Hepatocyte (in vitro differentiated cells): ENCODE measurements at regions not wholly inside any gene's neighbourhood (a gene's known extent, or its start where the extent isn't known, plus 50 kb on each side); places are given as distances from the start of the nearest gene placed in this dataset.

Experiments
- DNase-seq: peaks from one replicate; pipeline ENCODE4 v3.0.0-alpha.2; 2016; ENCODE audit warnings: low spot score
- H2AFZ ChIP-seq: fragments of 200-600 bp; sonication (generic); 2 replicates; pipeline ENCODE4 v1.6.0; 2016; ENCODE audit warnings: antibody characterized with exemption, mild to moderate bottlenecking
- H3K27ac ChIP-seq: fragments of 200-600 bp; sonication (generic); 2 replicates; pipeline ENCODE4 v1.5.1; 2016; ENCODE audit warnings: mild to moderate bottlenecking
- H3K27me3 ChIP-seq: fragments of 200-600 bp; sonication (generic); 2 replicates; pipeline ENCODE4 v1.6.1; 2016
- H3K36me3 ChIP-seq: fragments of 200-600 bp; sonication (generic); replicated peaks from 2 replicates; pipeline ENCODE4 v1.5.1; 2016; ENCODE audit warnings: low read depth; ENCODE audit not compliant: insufficient read depth
- H3K4me1 ChIP-seq: fragments of 200-600 bp; sonication (generic); 2 replicates; pipeline ENCODE4 v1.5.1; 2016; ENCODE audit warnings: mild to moderate bottlenecking, moderate library complexity; ENCODE audit not compliant: insufficient read depth
- H3K4me2 ChIP-seq: fragments of 200-600 bp; sonication (generic); 2 replicates; pipeline ENCODE4 v1.6.0; 2016
- H3K4me3 ChIP-seq: fragments of 200-600 bp; sonication (generic); 2 replicates; pipeline ENCODE4 v1.5.1; 2016; ENCODE audit warnings: mild to moderate bottlenecking
- H3K79me2 ChIP-seq: fragments of 200-600 bp; sonication (generic); 2 replicates; pipeline ENCODE4 v1.6.0; 2017; ENCODE audit warnings: mild to moderate bottlenecking
- H3K9me2 ChIP-seq: fragments of 200-600 bp; sonication (generic); replicated peaks from 2 replicates; pipeline ENCODE4 v1.6.0; 2017; ENCODE audit warnings: mild to moderate bottlenecking; ENCODE audit not compliant: insufficient read depth
- H3K9me3 ChIP-seq: fragments of 200-600 bp; sonication (generic); 2 replicates; pipeline ENCODE4 v1.5.1; 2016; ENCODE audit warnings: low read depth, mild to moderate bottlenecking
- H4K20me1 ChIP-seq: fragments of 200-600 bp; sonication (generic); 2 replicates; pipeline ENCODE4 v1.6.0; 2016; ENCODE audit warnings: mild to moderate bottlenecking; ENCODE audit not compliant: insufficient read depth, poor library complexity, severe bottlenecking
- EZH2 ChIP-seq: fragments of 200-600 bp; sonication (generic); IDR thresholded peaks from 2 replicates; pipeline ENCODE4 v1.6.1; 2016; ENCODE audit warnings: antibody characterized with exemption, mild to moderate bottlenecking, borderline replicate concordance
- EZH2phosphoT487 ChIP-seq: fragments of 200-600 bp; sonication (generic); IDR thresholded peaks from one replicate; pipeline ENCODE4 v1.6.1; 2018; ENCODE audit warnings: antibody characterized with exemption, mild to moderate bottlenecking, low read depth, moderate library complexity; ENCODE audit not compliant: unreplicated experiment, severe bottlenecking
- WGBS: methylation state at CpG from one replicate; pipeline ENCODE4 v1.1.6; 2016; ENCODE audit warnings: low lambda C conversion rate; ENCODE audit errors: missing lambda C conversion rate; 5-methylcytosine and 5-hydroxymethylcytosine counted together
- TF ChIP-seq, protein P1 (sequence below): fragments of 200-600 bp; sonication (generic); IDR thresholded peaks from 2 replicates; pipeline ENCODE4 v1.5.1; 2016; ENCODE audit warnings: antibody characterized with exemption, mild to moderate bottlenecking; ENCODE audit not compliant: poor library complexity

- Histone ChIP-seq H2AFZ (no peak overlapping the region), H3K36me3 (no peaks in the 10 kb centered on the region), H3K79me2 (no peaks in the 10 kb centered on the region), H3K4me2 (no peak overlapping the region), H4K20me1 (no peaks in the 10 kb centered on the region), H3K4me1 (no peaks in the 10 kb centered on the region), H3K9me2 (no peaks in the 10 kb centered on the region), H3K4me3 (no peak overlapping the region), H3K27me3 (peaks cover 24% of the 10 kb centered on the region), H3K9me3 (no peaks in the 10 kb centered on the region), H3K27ac (no peak overlapping the region)
- no peak for TF ChIP-seq EZH2phosphoT487
- TF ChIP-seq, protein P1, sequence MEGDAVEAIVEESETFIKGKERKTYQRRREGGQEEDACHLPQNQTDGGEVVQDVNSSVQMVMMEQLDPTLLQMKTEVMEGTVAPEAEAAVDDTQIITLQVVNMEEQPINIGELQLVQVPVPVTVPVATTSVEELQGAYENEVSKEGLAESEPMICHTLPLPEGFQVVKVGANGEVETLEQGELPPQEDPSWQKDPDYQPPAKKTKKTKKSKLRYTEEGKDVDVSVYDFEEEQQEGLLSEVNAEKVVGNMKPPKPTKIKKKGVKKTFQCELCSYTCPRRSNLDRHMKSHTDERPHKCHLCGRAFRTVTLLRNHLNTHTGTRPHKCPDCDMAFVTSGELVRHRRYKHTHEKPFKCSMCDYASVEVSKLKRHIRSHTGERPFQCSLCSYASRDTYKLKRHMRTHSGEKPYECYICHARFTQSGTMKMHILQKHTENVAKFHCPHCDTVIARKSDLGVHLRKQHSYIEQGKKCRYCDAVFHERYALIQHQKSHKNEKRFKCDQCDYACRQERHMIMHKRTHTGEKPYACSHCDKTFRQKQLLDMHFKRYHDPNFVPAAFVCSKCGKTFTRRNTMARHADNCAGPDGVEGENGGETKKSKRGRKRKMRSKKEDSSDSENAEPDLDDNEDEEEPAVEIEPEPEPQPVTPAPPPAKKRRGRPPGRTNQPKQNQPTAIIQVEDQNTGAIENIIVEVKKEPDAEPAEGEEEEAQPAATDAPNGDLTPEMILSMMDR: no peak
- no peak for DNase-seq
- WGBS: 90% methylated on average over 6 of the region's 6 CpGs
Measured at GRCh38 chr20:58145506-58146080, 82.9 kb downstream of the ANKRD60 start.

DNA sequence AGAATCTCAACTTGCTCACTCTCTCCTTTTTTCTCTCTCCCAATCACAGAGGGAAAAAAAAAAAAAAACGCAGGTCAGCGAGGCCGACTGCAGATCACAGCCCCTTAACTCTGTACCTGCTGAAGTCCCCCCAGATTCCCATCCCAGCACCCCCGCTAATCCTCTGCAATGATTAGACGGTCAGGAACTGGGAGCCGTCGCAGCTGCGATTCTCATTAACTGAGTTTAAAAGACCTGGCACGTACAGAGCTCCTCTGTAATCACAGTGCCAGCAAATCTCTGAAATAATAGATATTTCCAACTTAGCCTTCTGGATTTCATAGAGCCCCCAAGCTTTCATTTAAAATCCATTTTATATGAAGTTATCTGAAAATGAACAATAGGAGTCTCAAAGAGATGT is 84.4 kb downstream of the ANKRD60 start:
- H3K4me3 ChIP-seq: no peak overlapping the region
- H3K4me2 ChIP-seq: no peak overlapping the region
- H3K27ac ChIP-seq: no peak overlapping the region
- no peaks in the 10 kb centered on the region for H3K36me3 ChIP-seq
- H3K9me2 ChIP-seq: no peaks in the 10 kb centered on the region
- DNase-seq: no peak
- no peaks in the 10 kb centered on the region for H3K4me1 ChIP-seq
- no peaks in the 10 kb centered on the region for H4K20me1 ChIP-seq
- H3K9me3 ChIP-seq: no peaks in the 10 kb centered on the region
- 92% methylated on average over 9 of the region's 9 CpGs for WGBS
- no peak overlapping the region for H2AFZ ChIP-seq
- TF ChIP-seq, protein P1: no peak
- no peak for TF ChIP-seq EZH2phosphoT487
- no peak for TF ChIP-seq EZH2
- peaks cover 11% of the 10 kb centered on the region for H3K27me3 ChIP-seq
- no peaks in the 10 kb centered on the region for H3K79me2 ChIP-seq

DNA sequence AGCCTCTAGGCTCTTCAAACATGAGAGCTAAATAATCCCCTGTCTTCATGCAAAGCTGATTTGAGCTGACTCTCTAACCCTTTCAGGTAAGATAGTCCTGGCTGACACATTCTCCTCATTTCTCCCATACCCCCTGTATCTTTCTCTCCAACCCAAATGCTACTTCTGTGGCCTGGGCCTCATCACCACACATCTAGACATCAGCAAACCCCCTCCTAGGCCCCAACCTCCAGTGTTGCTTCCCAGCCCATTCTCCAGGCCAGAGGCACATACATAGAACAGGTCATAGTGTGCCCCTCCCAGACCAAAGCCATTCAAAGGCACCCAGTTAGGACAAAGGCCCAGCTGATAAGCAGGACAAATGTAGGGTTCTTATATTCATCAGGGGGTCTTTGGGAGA is 84.9 kb downstream of the ANKRD60 start:
- H3K4me2 ChIP-seq: no peak overlapping the region
- H4K20me1 ChIP-seq: no peaks in the 10 kb centered on the region
- H3K27me3 ChIP-seq: peaks cover 5% of the 10 kb centered on the region
- H3K27ac ChIP-seq: no peak overlapping the region
- no peaks in the 10 kb centered on the region for H3K36me3 ChIP-seq
- H2AFZ ChIP-seq: no peak overlapping the region
- no peaks in the 10 kb centered on the region for H3K4me1 ChIP-seq
- no peaks in the 10 kb centered on the region for H3K79me2 ChIP-seq
- DNase-seq: no peak
- TF ChIP-seq, protein P1: no peak
- TF ChIP-seq EZH2 (no peak), EZH2phosphoT487 (no peak)
- no peaks in the 10 kb centered on the region for H3K9me2 ChIP-seq
- no peaks in the 10 kb centered on the region for H3K9me3 ChIP-seq
- H3K4me3 ChIP-seq: no peak overlapping the region

DNA sequence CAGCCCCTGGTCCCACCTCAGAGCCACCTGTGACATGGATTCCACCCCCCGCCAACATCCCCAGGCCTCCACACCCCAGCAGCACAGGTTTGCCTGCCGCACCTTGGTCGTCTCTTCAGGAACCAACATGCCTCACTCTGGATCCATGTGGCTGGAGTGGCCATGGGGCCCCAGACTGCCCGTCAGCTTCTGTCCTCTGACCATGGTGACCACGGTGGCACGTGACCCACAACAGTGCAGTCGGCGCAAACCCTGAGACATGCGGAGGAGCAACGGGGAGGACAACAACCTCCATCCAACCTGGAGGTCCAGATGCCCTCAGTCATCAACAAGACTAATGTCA is 85.6 kb downstream of the ANKRD60 start:
- Histone ChIP-seq H2AFZ (no peak overlapping the region), H3K27me3 (peaks cover 5% of the 10 kb centered on the region), H3K79me2 (no peaks in the 10 kb centered on the region), H3K9me2 (no peaks in the 10 kb centered on the region), H3K4me1 (no peaks in the 10 kb centered on the region), H4K20me1 (no peaks in the 10 kb centered on the region), H3K36me3 (no peaks in the 10 kb centered on the region), H3K4me2 (no peak overlapping the region), H3K4me3 (no peak overlapping the region), H3K9me3 (no peaks in the 10 kb centered on the region), H3K27ac (no peak overlapping the region)
- no peak for DNase-seq
- TF ChIP-seq EZH2phosphoT487: no peak
- TF ChIP-seq EZH2: no peak
- TF ChIP-seq, protein P1: no peak
- 95% methylated on average over 8 of the region's 10 CpGs for WGBS
